ENCODE measurements at regions not wholly inside any gene's neighbourhood (a gene's known extent, or its start where the extent isn't known, plus 50 kb on each side); places are given as distances from the start of the nearest gene placed in this dataset.

DNA sequence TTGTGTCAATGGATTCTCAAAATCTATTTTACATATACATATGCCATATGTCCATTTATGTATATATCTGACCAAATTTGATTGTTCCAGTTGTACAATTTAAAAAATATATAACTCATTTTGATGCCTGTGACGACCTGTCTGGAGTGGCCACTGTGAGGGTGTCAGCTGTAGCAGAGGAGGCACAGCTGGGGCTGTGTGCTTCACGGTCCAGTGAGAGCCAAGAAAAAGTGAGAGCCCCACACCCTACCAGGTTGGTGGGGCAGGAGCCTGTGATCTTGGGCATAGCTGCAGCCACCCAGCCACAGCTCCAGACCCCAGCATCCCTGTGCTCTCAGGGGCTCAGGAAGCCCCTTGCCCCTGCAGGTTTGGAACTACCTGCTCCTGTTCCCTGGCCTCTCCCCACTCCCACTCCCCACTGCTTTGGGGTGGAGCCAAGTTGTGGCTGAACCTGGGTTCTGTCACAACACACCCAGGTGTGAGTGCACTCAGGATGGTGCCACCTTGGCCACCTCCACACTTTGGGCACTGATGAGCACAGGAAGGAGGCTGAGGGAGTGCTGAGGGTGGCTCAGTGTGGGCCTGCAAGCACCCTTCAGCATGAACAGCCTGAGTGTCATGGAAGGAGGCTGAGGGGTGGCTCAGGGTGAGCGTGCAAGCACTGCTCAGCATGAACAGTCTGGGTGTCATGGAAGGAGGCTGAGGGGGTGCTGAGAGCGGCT, 161.1 kb upstream of the ROBO1 start:
- TF ChIP-seq CTCF (IDR thresholded peaks at IDR 0.05) (no peak), POLR2A (IDR thresholded peaks at IDR 0.05) (no peak), EP300 (IDR thresholded peaks at IDR 0.05) (no peak)

Measured in ovary (tissue), 3 donors.